GM12878 (cell line): ENCODE measurements at regions not wholly inside any gene's neighbourhood (a gene's known extent, or its start where the extent isn't known, plus 50 kb on each side); places are given as distances from the start of the nearest gene placed in this dataset.

Source experiments
- ATAC-seq: fragments of 200-7000 bp; cut with Tn5 transposase; 3 replicates; pipeline ENCODE4 v1.9.1; 2020; ENCODE audit warnings: mild to moderate bottlenecking, moderate library complexity
- BruUV-seq: library from RNA; stranded (reverse); fragments of 400-500 nt; replicated peaks from 2 replicates; lab custom pipeline; 2021; lab: Mats Ljungman, UMichigan
- CTCF ChIA-PET: fragments of 300-600 bp; sonication (Branson Sonifier 250); formaldehyde crosslinking; extraction: SDS; loops from one replicate; lab custom pipeline; 2021; ENCODE audit warnings: inconsistent platforms; lab: Yijun Ruan, JAX
- POLR2A ChIA-PET: fragments of 350-600 bp; formaldehyde crosslinking; extraction: SDS; loops from one replicate; lab custom pipeline; 2021; ENCODE audit warnings: inconsistent platforms; lab: Charles Lee
- RAD21 ChIA-PET: fragments of 300-600 bp; sonication (Branson Sonifier 250); formaldehyde crosslinking; loops from one replicate; lab custom pipeline; 2023; ENCODE audit warnings: antibody characterized with exemption; ENCODE audit not compliant: unreplicated experiment; lab: Charles Lee
- SMC1A ChIA-PET: fragments of 300-600 bp; sonication (Branson Sonifier 250); formaldehyde crosslinking; loops from one replicate; lab custom pipeline; 2023; ENCODE audit not compliant: unreplicated experiment, uncharacterized antibody; lab: Charles Lee
- DNase-seq: peaks from one replicate; pipeline ENCODE4 v3.0.0-alpha.2; 2011; ENCODE audit warnings: low read depth, low spot score
- FAIRE-seq: peaks from 3 replicates; lab custom pipeline; 2011; peaks lifted over from hg19 to GRCh38; lab: Jason Lieb, UNC
- H2AFZ ChIP-seq: 2 replicates; pipeline ENCODE4 v1.6.0; 2011; ENCODE audit warnings: low read depth, low read length, control low read depth; ENCODE audit not compliant: control insufficient read depth
- H3K27ac ChIP-seq: 2 replicates; pipeline ENCODE4 v1.5.1; 2011; ENCODE audit warnings: control low read depth; ENCODE audit not compliant: control insufficient read depth, insufficient read depth
- H3K27me3 ChIP-seq, 2 experiments: replicated peaks in 1 of 2; 2 replicates each; pipeline versions ENCODE4 v1.6.0 to v1.6.1; 2011; ENCODE audit warnings: low read length in 1 of 2; ENCODE audit not compliant: control insufficient read depth in 2 of 2, insufficient read depth in 2 of 2
- H3K36me3 ChIP-seq, 2 experiments: 2 replicates each; pipeline ENCODE4 v1.5.1; 2011; ENCODE audit warnings: low read length in 1 of 2; ENCODE audit not compliant: control insufficient read depth in 2 of 2, insufficient read depth in 2 of 2
- H3K4me1 ChIP-seq: 2 replicates; pipeline ENCODE4 v1.6.1; 2011; ENCODE audit warnings: mild to moderate bottlenecking, low read length, moderate library complexity, mixed read lengths; ENCODE audit not compliant: control insufficient read depth, insufficient read depth
- H3K4me2 ChIP-seq: 2 replicates; pipeline ENCODE4 v1.6.0; 2011; ENCODE audit warnings: control low read depth; ENCODE audit not compliant: control insufficient read depth, insufficient read depth
- H3K4me3 ChIP-seq: fragments of 200-600 bp; sonication (generic); 2 replicates; pipeline ENCODE4 v1.5.1; 2016
- H3K79me2 ChIP-seq: 2 replicates; pipeline ENCODE4 v1.6.0; 2011; ENCODE audit warnings: low read length; ENCODE audit not compliant: control insufficient read depth, insufficient read depth
- H3K9ac ChIP-seq: 2 replicates; pipeline ENCODE4 v1.8.0; 2011; ENCODE audit warnings: low read length, control low read depth, mixed read lengths; ENCODE audit not compliant: control insufficient read depth, insufficient read depth
- H3K9me3 ChIP-seq: replicated peaks from 3 replicates; pipeline ENCODE4 v1.5.1; 2011; ENCODE audit warnings: mild to moderate bottlenecking, low read length; ENCODE audit not compliant: control insufficient read depth, insufficient read depth
- H4K20me1 ChIP-seq: 2 replicates; pipeline ENCODE4 v1.6.0; 2011; ENCODE audit not compliant: control insufficient read depth, insufficient read depth
- CEBPB ChIP-seq, 2 experiments: fragments of 150-350 bp in 1 of 2; IDR thresholded peaks; 2 replicates each; pipeline ENCODE4 v1.6.1; 2012 to 2014; ENCODE audit warnings: low read depth in 2 of 2, low read length in 2 of 2, borderline replicate concordance in 1 of 2, inconsistent platforms in 1 of 2
- ESRRA ChIP-seq: IDR thresholded peaks from 2 replicates; pipeline ENCODE4 v1.6.1; 2012; ENCODE audit warnings: mild to moderate bottlenecking, low read length, improper control_type of control experiment
- NRF1 ChIP-seq: conservative IDR thresholded peaks from 2 replicates; pipeline ENCODE4 v1.6.1; 2011; ENCODE audit warnings: mild to moderate bottlenecking, low read depth, low read length, improper control_type of control experiment
- RUNX3 ChIP-seq: IDR thresholded peaks from 2 replicates; pipeline ENCODE4 v1.6.1; 2012; ENCODE audit warnings: low read length, inconsistent platforms
- SIN3A ChIP-seq: IDR thresholded peaks from 2 replicates; pipeline ENCODE4 v1.6.1; 2012; ENCODE audit warnings: low read depth, low read length, improper control_type of control experiment
- WGBS: methylation state at CpG from one replicate; pipeline ENCODE4 v1.1.6; 2016; ENCODE audit warnings: low lambda C conversion rate; ENCODE audit not compliant: insufficient replicate concordance, insufficient coverage; ENCODE audit errors: missing lambda C conversion rate; 5-methylcytosine and 5-hydroxymethylcytosine counted together
- in situ Hi-C: fragments of 300-500 bp; cut with MboI; formaldehyde crosslinking; loops from 9 replicates; pipeline ENCODE4 v1.14.3; 2018; ENCODE audit warnings: mixed read lengths
- intact Hi-C: fragments of 100-400 bp; cut with micrococcal nuclease; formaldehyde crosslinking; loops from one replicate; pipeline ENCODE4 v1.14.2; 2022; ENCODE audit not compliant: unreplicated experiment
- TF ChIP-seq, protein P1 (sequence below): fragments of 450-650 bp; IDR thresholded peaks from 2 replicates; pipeline ENCODE4 v1.6.1; 2017; ENCODE audit warnings: mild to moderate bottlenecking, moderate library complexity
- TF ChIP-seq, protein P2 (sequence below): fragments of 450-650 bp; IDR thresholded peaks from 2 replicates; pipeline ENCODE4 v1.6.1; 2014; ENCODE audit warnings: mild to moderate bottlenecking
- TF ChIP-seq, protein P3 (sequence below): fragments of 450-650 bp; formaldehyde crosslinking; IDR thresholded peaks from 2 replicates; pipeline ENCODE4 v1.5.0; 2022; ENCODE audit warnings: mild to moderate bottlenecking, missing genetic modification characterization

DNA sequence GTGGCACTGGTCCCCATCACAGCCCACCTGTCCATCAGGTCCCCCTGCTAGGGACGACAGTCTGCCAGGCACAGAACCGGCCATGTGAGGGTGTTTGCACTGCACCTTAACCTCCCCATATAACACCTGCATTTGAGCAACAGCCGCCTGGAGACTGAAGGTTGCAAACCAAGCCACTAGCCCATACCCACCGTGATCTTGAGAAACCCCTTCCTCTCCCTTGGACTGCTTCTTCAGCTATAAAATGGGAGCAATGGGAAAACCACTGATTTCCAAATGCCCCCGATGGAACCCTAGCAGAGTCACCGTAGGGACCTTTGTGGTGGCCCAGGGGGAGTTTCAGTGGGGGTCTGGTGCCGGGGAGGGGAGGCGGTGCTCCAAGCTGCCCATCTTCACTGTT lies 120.1 kb downstream of the NPTX2 start:
- Histone ChIP-seq H3K27me3 (no peaks in the 10 kb centered on the region), H2AFZ (no peak overlapping the region), H4K20me1 (no peaks in the 10 kb centered on the region), H3K36me3 (no peaks in the 10 kb centered on the region), H3K4me2 (no peak overlapping the region), H3K4me3 (no peak overlapping the region), H3K9ac (no peak overlapping the region), H3K79me2 (no peaks in the 10 kb centered on the region), H3K4me1 (no peaks in the 10 kb centered on the region), H3K27ac (no peak overlapping the region), H3K9me3 (no peaks in the 10 kb centered on the region)
- RAD21 ChIA-PET: no interaction called here
- in situ Hi-C loops (no loop called here), intact Hi-C loops (no loop called here)
- POLR2A ChIA-PET: no interaction called here
- SMC1A ChIA-PET: interaction anchor here (2.4 kb wide), 1 partner anchor 9 kb away, joined by 5 read pairs; no protein-coding TSS in a partner anchor
- ATAC-seq (no peak), DNase-seq (no peak), FAIRE-seq (no peak)
- 40% methylated on average over 8 of the region's 8 CpGs for WGBS
- TF ChIP-seq RUNX3 (no peak), CEBPB (IDR thresholded peaks at IDR 0.05; ENCODE audit: borderline replicate concordance in 1 of 2, low read depth in 2 of 2, low read length in 2 of 2) (no peak), SIN3A (no peak), ESRRA (no peak), NRF1 (no peak)
- TF ChIP-seq, protein P1, sequence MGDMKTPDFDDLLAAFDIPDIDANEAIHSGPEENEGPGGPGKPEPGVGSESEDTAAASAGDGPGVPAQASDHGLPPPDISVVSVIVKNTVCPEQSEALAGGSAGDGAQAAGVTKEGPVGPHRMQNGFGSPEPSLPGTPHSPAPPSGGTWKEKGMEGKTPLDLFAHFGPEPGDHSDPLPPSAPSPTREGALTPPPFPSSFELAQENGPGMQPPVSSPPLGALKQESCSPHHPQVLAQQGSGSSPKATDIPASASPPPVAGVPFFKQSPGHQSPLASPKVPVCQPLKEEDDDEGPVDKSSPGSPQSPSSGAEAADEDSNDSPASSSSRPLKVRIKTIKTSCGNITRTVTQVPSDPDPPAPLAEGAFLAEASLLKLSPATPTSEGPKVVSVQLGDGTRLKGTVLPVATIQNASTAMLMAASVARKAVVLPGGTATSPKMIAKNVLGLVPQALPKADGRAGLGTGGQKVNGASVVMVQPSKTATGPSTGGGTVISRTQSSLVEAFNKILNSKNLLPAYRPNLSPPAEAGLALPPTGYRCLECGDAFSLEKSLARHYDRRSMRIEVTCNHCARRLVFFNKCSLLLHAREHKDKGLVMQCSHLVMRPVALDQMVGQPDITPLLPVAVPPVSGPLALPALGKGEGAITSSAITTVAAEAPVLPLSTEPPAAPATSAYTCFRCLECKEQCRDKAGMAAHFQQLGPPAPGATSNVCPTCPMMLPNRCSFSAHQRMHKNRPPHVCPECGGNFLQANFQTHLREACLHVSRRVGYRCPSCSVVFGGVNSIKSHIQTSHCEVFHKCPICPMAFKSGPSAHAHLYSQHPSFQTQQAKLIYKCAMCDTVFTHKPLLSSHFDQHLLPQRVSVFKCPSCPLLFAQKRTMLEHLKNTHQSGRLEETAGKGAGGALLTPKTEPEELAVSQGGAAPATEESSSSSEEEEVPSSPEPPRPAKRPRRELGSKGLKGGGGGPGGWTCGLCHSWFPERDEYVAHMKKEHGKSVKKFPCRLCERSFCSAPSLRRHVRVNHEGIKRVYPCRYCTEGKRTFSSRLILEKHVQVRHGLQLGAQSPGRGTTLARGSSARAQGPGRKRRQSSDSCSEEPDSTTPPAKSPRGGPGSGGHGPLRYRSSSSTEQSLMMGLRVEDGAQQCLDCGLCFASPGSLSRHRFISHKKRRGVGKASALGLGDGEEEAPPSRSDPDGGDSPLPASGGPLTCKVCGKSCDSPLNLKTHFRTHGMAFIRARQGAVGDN: no peak
- TF ChIP-seq, protein P2, sequence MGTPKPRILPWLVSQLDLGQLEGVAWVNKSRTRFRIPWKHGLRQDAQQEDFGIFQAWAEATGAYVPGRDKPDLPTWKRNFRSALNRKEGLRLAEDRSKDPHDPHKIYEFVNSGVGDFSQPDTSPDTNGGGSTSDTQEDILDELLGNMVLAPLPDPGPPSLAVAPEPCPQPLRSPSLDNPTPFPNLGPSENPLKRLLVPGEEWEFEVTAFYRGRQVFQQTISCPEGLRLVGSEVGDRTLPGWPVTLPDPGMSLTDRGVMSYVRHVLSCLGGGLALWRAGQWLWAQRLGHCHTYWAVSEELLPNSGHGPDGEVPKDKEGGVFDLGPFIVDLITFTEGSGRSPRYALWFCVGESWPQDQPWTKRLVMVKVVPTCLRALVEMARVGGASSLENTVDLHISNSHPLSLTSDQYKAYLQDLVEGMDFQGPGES: no peak
- TF ChIP-seq, protein P3, sequence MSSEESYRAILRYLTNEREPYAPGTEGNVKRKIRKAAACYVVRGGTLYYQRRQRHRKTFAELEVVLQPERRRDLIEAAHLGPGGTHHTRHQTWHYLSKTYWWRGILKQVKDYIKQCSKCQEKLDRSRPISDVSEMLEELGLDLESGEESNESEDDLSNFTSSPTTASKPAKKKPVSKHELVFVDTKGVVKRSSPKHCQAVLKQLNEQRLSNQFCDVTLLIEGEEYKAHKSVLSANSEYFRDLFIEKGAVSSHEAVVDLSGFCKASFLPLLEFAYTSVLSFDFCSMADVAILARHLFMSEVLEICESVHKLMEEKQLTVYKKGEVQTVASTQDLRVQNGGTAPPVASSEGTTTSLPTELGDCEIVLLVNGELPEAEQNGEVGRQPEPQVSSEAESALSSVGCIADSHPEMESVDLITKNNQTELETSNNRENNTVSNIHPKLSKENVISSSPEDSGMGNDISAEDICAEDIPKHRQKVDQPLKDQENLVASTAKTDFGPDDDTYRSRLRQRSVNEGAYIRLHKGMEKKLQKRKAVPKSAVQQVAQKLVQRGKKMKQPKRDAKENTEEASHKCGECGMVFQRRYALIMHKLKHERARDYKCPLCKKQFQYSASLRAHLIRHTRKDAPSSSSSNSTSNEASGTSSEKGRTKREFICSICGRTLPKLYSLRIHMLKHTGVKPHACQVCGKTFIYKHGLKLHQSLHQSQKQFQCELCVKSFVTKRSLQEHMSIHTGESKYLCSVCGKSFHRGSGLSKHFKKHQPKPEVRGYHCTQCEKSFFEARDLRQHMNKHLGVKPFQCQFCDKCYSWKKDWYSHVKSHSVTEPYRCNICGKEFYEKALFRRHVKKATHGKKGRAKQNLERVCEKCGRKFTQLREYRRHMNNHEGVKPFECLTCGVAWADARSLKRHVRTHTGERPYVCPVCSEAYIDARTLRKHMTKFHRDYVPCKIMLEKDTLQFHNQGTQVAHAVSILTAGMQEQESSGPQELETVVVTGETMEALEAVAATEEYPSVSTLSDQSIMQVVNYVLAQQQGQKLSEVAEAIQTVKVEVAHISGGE (CRISPR knock-in tag): no peak
- no TSS peak for BruUV-seq
- CTCF ChIA-PET: interaction anchor here (0.7 to 3.5 kb wide), 2 partner anchors 8 to 100 kb away, joined by 3 to 23 read pairs; no protein-coding TSS in a partner anchor
